ENCODE measurements at regions not wholly inside any gene's neighbourhood (a gene's known extent, or its start where the extent isn't known, plus 50 kb on each side); places are given as distances from the start of the nearest gene placed in this dataset.

DNA sequence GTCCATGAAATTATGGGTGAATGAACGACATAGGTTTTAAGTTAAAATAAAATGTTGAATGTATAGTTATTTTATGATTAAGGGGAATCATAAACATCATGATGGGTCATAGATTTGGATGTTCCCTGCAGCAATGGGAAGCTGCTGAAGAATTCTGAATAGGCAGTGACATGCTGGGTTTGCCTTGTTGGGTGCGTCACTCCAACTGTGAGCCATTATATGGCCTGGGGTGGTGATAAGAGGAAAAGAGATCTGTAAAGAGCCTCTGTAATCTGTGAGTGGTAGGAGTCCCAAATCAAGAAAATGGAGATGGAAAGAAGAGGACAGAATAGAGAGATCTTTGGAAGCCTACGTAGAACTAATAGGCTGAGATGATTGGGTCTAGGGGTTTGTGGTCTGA, 58.1 kb upstream of the GPR26 start:
- DNase-seq (ENCODE audit: low read depth) = no peak

- no peak for DNase-seq (ENCODE audit: low read depth)
Observed at GRCh38 chr10:123611243-123611642, 54.9 kb upstream of the GPR26 start.

DNA sequence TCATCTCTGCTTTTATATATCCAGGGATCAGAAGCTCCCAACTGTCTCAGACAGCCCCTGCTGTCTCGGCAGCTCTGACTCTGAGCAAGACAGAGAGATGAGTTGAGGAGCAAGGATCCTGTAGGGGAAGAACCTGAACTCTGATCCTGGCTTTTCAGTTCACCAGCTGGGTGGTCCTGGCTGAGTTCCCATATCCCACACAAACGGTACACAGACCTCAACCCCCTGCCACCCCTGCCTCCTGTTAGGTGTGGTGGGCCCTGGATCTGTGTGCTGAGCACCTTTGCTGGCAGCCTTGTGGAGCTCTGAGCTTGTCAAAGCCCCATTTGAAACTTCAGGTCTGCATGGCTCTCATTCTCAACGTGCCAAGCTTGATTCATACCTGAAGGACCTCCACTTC, 54.3 kb upstream of the GPR26 start:
- DNase-seq (ENCODE audit: low read depth) = no peak

DNA sequence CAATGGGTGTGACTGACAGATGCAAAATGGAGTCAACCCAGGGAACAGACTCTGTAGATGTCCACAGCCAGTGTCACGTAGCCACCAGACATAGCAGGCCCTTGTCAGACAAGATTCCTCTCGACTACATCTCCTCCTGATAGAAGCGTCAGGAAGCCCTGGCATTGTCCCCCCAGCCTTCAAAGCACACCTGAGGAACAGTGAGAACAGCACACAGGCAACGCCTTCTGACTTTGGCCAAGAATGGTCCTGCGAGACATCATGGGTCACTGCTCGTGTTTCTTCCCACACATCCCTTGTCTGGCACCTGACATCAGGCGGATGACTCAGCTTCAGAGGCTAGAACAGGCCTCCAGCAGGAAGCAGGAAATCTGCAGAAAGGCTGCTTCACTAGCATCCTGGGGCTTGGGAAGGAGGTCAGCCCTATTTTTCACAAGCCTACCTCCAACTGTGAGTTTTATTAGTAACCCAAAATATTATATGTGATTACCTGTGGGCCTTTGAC, 52.8 kb upstream of the GPR26 start:
- no peak for DNase-seq (ENCODE audit: low read depth)

- DNase-seq (ENCODE audit: low read depth) = peak; percentile 16
Observed at GRCh38 chr10:123614888-123615287, 51.3 kb upstream of the GPR26 start.

Data from activated T-cell treated with anti-CD3 and anti-CD28 coated beads for 48 hours (primary cell).